GM21723 (cell line): ENCODE measurements at regions not wholly inside any gene's neighbourhood (a gene's known extent, or its start where the extent isn't known, plus 50 kb on each side); places are given as distances from the start of the nearest gene placed in this dataset.

Experiments used
- ATAC-seq: cut with Tn5 transposase; IDR thresholded peaks from one replicate; pipeline ENCODE4 v1.9.1; 2021; ENCODE audit warnings: mild to moderate bottlenecking, moderate library complexity; ENCODE audit not compliant: unreplicated experiment

DNA sequence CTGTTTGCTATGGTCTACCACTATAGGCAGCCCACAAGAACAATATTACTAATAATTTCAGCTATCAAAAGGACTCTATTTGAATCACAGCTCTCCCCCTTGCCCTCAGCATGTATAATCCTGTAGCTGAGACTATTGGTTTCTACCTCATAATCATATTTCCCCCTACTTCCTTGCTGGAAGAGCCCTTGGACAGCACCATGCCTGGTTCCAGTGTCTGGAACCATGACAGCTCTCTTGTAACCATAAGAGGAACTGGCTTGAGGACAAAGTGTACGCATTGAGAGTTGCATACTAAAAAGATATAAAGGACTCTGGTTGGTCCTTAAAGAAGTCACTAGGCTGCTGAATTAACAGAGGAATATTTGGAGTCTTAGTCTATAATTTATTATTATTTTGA, 110.7 kb upstream of the ZRANB2 start:
- no peak for ATAC-seq

- ATAC-seq, result no peak
Measured at GRCh38 chr1:71190843-71191242, 110.0 kb upstream of the ZRANB2 start.

DNA sequence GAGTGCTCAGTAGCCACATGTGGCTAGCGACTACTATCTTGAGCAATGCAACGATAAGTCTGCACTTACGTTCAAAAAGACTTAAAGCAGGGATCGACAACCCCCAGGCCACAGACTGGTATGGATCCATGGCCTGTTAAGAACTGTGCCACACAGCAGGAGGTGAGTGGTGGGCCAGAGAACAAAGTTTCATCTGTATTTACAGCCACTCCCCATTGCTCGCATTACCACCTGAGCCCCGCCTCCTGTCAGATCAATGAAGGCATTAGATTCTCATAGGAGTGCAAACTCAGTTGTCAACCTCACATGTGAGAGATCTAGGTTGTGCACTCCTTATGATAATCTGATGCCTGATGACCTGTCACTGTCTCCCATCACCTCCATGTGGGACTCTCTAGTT, 103.6 kb upstream of the ZRANB2 start:
- ATAC-seq, result no peak

- no peak for ATAC-seq
Measured at GRCh38 chr1:71179997-71180396, 99.2 kb upstream of the ZRANB2 start.

DNA sequence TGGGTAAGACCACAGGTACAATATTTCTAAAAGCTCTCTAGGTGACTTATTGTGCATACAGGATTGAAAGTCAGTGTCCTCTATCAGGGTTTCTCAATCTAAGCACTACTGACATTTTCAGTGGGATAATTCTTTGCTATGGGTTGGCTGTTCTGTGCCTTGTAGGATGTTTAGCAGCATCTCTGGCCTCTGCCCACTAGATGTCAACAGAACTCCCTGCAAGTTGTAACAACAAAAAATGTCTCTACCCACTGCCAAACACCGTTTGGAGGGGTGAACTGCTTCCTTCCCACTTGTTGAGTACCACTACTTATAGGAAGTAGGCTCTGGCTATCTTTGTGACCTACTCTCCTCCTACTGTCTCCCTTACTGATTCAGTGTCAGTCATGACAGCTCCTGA, 90.1 kb upstream of the ZRANB2 start:
- no peak for ATAC-seq

GRCh38 chr1:71167505-71167904, 86.7 kb upstream of the ZRANB2 start:
- no peak for ATAC-seq

GRCh38 chr1:71166178-71167173, 85.6 kb upstream of the ZRANB2 start:
- no peak for ATAC-seq

- no peak for ATAC-seq
Measured at GRCh38 chr1:71157715-71158114, 76.9 kb upstream of the ZRANB2 start.

DNA sequence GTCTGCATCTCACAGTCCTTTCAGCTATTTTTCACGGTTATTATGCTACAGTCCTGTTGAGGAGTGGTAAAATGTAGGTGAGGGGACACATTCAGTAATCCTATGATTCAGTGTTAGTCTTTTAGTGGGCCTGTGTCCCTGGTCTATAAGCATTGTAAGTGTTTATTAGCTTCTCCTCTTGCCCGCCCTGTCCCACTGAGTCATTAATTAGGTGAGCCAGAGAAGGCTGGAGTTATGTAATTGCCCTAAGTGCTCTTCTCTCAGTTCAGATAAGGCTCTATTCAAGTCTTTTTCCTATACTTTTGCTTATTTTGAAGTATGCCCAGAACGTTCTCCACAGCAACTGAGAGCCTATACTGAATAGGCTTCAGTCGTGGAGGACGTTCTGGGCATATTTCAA, 76.3 kb upstream of the ZRANB2 start:
- ATAC-seq, result no peak

DNA sequence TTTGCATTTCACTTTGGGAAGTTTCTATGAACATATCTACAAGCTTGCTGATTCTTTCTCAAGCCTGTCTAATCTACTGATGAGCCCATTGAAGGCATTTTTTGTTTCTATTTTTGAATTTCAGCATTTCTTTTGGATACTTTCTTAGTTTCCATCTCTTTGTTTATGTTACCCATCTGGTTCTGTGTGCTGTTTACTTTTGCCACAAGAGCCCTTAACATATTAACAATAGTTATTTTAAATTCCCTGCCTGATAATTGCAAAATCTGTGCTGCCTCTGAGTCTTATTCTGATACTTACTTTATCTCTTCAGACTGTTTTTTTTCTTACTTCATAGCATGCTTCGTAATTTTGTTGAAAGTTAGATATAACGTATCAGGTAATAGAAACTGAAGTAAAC, 75.8 kb upstream of the ZRANB2 start:
- ATAC-seq, result no peak

- no peak for ATAC-seq
Measured at GRCh38 chr1:71154429-71154828, 73.6 kb upstream of the ZRANB2 start.

DNA sequence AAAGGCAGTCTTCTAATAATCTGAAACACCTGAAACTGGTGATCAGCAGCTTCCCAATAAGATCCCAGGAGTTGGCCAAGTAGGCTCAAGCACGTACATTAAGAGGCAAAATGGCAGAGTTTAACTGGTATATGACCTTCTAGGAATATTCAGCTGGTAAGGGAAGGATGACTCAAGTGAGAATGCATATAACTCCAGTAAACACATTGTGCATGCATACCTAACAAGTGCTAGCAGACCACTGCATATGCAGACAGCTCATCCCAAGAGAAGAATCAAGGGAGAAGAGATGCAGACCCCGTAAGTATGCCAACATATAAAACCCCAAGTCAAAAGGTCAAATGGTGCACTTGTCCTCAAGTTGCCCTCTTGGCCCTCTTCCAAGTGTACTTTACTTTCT, 73.0 kb upstream of the ZRANB2 start:
- no peak for ATAC-seq

GRCh38 chr1:71147637-71148360, 67.0 kb upstream of the ZRANB2 start:
- no peak for ATAC-seq

GRCh38 chr1:71135571-71135970, 54.7 kb upstream of the ZRANB2 start:
- ATAC-seq, result no peak
